Ammon's horn (tissue), 1 donor: ENCODE measurements at regions not wholly inside any gene's neighbourhood (a gene's known extent, or its start where the extent isn't known, plus 50 kb on each side); places are given as distances from the start of the nearest gene placed in this dataset.

Source experiments
- DNase-seq: peaks from one replicate; pipeline ENCODE4 v3.0.0-alpha.2; 2016; ENCODE audit warnings: low spot score

DNA sequence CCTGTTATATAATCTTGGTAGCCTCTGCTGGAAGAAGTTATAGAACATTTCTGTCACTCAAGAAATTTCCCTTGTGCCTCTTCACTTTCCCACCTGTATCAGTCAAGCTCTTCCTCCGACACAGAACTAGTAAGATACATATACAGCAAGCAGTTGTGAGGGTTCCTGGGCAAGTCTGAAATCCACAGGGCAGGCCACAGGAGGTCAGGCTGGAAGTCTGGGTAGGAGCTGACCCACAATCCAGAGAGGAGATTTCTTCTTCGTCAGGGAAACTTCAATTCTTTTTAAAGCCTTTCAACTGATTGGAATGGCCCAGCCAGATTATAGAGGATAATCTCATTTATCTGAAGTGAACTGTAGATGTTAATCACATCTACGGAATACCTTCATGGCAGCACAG is 96.4 kb upstream of the FMN2 start:
- DNase-seq, result no peak

DNA sequence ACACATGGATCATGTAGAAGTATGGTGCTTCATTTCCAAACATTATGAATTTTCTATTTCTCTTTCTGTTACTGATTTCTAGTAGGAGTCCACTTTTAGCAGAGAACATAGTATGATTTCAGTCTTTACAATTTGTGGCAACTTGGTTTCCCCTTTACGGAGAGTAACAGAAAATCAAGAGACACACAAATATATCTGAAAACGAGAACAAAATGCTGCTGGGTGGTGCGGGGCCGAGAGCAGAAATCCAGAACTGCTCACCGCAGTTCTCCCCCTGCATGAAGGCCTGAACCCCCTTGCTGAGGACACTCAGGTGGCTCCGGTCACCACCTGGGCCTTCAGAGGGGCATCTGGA is 94.5 kb upstream of the FMN2 start:
- DNase-seq, result no peak

DNA sequence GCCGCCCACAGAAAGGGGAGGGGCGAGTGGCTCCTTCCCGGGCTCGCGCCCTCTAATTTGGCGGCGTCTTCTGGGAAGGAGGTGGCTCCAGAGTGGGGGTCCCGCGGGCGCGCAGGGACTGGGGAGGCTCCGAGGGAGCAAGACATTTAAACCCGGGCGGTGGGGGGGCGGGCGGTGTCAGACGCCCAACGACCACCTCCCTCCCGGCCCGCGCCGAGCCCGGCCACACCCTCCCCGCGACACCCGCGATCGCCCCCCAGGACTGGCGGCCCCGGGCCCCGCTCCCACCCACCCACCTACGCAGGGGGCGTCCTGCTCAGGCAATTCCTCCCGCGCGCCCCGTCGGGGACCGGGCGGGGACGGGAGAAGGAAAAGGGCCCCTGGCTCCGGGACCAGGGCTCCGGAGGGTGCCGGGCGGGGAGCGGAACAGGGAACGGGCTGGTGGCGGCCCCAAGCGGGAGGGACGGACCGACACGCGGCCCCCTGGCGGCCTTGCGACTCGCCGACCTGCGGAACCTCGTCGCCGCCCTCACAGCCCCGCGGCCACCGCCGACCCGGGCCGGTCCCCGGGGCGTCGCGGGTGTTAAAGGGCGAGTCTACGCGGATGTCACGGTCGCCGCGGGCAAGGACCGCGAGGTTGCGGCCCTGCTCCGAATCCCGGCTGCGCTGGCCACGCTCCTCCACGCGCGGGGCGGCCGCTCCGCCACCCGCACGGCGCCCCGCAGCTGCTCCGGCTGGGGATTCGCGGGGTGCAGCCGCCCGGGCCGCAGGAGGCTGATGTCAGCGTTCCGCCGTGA is 94.0 kb upstream of the FMN2 start:
- no peak for DNase-seq

DNA sequence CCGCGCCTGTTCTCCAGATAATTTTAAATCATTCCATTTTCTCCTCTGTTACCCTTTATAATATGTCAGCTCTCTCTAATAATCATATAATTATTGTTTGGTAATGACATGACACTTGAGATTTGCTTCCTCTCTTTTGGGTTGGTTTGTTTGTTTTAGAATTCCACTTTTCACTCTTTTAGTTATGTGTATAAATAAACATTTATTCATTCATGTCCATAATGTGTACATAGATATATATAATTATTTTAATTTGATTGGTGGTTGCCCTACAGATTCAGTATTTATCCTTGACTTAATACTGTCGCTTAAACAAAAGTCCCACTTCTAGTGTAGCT is 93.4 kb upstream of the FMN2 start:
- no peak for DNase-seq

DNA sequence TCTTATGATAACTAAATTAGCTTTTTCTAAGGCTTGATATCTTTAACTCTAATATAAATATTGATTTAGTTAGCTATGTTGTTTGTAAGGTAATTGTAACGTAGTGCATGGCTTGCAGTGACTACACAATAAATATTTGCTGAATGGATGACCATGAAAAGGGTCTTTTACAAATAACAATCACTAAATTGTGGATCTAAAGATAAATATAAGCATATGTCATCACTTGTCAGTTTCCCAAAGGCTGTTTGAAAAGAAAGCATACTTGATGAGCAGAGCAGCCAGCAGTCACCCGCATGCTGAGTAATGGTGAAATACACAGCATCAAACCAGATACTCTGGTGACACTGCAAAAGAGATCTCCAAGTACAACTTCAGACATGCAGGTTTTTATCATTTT is 92.5 kb upstream of the FMN2 start:
- no peak for DNase-seq

DNA sequence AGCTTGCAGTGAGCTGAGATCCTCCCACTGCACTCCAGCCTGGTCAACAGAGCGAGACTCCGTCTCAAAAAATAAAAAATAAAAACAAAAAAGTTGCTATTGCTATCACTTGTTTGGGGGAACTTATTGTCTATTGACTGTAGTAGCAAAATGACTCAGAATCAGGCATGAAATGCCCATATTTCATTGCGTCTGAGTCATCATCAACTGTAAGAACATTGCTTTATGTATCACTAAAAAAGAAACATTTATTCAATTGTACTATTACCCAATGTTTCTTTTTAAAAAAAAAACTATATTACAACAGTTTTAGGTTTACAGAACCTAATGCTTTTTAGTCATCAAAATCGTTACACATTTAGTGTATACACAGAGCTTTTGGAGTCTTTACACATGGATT is 91.0 kb upstream of the FMN2 start:
- no peak for DNase-seq

DNA sequence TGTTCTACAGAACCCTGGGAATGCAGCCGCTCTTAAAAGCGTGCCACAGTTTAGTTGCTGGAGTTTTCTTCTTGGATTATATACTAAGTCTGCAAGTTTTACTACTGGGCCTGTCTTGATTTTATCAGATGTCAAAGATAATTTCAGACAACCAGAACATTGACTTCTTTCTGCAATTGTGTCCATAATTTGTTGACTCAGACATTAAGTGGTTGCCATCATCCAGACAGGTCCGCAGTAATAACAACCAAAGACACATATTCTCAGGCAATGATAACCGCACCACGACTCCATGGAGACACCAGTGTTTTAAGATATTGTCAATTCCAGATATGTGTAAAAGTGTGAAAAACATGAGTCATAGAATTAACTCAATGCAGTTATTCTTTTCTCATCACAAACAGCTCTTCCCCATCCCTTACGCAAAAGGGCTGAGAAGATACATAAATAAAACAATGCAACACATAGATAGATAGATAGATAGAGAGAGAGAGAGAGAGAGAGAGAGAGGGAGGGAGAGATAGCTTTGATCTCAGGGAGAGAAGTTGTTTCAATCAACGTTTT is 90.4 kb upstream of the FMN2 start:
- DNase-seq, result no peak

DNA sequence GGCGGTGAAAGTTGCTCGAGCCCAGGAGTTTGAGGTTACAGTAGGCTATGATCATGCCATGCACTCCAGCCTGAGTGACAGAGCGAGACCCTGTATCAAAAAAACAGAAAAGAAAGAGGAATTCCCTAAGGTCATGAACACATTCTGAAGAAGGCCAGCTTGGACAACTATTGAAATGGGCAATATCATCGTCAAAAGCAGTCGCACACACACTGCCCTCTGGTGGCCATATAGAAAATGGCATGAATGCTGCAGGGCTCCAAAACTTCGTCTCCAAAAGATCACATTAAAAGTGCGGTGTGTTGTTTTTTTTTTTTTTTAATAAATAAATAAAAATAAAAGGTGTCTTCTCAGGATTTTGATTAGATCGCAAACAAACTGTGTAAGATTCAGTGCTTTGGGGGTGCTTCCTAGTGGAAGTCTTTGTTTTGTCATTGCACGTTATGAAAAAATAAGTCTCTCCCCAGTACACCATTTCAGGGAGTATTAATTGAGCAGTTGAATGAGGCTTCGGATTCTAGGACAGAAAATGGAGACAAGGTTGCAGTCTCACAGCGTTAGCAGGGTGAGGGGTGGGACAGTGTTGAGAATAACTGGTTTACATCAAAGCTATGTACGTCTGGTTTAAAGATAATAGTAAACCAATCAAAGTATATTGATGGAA is 87.5 kb upstream of the FMN2 start:
- DNase-seq, result no peak

DNA sequence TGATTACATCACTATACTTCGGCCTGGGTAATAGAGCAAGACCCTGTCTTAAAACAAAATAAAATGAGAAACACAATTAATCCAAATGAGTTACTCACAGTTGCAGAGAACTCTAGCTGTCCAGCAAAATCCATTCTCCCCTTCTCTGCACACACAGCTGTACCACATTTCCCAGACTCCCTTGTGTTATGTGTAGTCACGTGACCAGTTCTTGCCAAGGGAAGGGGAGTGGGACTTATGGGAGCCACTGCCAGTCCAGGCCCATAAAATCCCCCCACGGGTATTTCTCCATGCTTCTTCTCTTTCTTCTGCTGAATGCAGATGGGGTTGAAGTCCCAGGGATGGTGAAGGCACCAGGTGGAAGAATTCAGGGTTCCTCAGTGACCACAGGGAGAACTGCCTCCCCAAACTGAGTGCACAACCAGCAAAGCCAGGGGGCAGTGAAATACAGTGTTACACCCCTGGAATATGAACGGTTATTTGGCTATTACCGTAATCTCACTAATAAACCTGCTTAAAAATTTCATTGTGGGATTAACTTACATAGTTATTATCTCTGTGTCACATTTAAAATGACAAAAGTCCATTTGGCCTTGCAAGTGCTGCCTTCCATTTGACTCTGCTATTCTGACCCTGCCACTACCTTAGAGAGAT is 85.6 kb upstream of the FMN2 start:
- no peak for DNase-seq

DNA sequence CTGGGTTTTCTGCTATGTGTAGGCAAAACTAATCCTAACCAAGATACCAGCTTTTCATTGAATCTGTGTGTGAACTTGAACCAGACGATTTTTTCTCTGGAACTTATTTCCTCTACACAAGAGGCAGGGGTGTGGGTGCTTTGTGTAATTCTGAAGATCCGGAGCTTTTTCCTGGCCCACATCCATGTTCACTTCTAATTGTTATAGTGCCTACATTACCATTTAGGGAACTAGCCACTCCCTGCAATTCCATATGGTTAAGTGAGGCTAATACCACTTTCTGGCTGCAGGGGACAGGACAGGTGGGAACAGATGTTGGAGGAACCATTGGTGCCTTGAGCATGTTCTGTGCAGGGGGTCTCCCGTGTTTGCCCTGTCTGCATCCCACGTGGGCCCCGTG is 83.4 kb upstream of the FMN2 start:
- DNase-seq, result no peak

DNA sequence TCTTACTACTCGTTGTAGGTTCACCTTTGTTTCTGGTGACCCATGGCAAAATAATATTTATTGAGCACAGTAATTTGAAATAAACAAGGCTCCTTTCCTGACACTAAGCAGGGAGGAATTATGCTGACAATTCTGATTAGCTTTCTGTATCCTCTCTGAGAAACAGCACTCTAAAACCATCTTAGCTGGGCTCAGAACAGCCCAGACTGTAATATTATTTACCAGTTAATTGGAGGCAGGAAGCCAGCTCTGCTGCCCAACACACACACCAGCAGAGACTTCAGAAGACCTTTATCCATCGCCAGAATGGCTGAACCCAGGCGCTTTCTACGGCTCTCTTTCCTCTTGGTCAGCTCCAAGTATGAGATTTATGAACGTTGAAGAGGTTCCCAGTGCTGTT is 77.6 kb upstream of the FMN2 start:
- no peak for DNase-seq

DNA sequence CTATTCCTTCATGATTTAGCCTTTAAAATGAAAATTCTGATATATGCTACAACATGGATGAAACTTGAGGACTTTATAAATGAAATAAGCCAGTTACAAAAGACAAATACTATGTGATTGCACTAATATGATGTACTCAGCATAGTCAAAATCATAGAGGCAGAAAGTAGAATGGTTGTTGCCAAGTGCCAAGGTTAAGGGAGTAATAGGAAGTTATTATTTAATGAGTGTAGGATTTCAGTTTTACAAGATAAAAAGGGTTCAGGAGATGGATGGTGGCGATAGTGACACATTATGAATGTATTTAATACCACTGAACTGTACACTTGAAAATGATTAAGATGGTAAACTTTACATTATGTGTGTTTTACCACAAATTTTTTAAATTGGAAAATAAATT is 73.1 kb upstream of the FMN2 start:
- DNase-seq, result no peak

DNA sequence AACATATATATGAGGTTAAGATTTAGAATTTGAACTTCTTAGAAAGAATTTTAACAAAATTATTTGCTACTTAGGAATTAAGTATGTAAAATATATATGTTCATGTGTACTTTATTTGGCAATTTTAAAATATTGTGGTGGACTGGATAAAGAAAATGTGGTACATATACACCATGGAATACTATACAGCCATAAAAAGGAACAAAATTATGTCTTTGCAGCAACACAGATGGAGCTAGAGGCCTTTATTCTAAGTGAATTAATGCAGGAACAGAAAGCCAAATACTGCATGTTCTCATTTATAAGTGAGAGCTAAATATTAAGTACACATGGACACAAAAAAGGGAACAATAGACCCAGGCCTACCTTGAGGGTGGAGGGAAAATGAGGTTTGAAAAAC is 72.2 kb upstream of the FMN2 start:
- no peak for DNase-seq

DNA sequence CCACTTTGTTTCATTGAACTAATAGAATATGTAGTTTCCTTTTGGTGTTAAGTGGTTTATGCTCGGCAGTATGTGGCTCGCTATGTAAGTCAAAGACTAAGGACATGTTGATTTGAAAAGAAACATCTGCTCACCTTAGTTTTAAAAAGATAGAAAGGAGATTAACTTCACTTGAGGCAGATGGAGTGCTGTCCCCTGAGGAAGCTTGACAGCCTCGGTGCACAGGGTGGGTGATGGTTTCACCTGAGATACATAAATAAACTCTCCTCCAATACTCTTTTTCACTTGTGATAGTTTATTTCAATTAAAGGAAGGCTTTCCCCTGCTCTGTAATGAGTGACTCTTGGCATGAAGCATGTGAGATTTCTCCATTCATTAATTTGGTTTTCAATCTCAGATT is 70.8 kb upstream of the FMN2 start:
- no peak for DNase-seq

DNA sequence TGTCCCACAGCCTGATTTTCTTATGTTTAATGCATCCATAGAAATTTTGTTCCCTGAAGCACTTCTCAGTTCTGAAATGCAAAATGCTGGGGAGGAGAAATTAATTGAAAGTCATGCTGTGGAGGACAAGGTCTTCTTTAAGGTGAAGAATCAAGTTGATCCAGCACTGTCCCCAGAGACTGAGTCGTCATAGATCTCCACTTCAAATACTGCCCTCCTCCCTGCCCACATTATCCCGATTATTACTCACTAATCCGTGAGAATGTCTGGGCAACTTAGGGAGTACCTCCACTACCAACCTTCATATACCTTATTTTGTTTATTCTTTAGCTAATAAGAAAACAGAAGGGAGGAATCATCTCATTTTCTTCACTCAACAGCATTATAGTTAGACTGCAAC is 70.0 kb upstream of the FMN2 start:
- no peak for DNase-seq

DNA sequence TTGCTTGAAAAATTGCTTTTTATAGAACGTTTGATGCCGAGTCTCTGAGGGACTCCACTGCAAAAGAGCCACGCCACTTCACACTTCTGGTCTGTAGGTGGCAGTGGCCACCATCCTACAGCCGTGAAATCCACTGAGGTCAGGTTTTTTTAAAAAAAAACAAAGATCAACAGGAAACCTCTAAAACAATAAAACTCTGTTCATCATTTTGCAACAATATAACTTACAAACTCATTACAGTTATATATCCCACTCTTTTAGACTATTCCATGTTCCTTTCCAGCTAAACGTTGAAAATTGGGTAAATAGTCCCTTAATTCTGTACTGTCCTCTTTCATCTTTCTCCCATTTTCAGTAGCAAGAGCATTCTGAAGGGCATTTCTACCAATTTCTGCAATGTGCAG is 64.6 kb upstream of the FMN2 start:
- peak; percentile 65 for DNase-seq

DNA sequence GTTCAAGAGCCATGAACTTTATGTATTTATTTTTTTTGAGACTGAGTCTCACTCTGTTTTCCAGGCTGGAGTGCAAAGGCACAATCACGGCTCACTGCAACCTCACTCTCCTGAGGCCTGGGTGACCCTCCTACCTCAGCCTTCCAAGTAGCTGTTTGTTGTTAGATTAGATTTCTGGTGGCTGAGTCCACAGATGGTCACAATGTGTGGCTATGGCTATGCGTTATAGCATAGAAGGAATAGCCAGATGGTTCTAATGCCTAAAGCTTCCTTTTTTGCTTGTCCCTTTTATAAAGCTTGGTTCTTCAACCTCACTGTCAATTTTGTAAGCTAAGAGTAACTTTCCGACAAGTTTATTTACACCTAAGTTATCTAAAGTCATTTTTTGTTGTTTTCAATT is 62.3 kb upstream of the FMN2 start:
- no peak for DNase-seq

DNA sequence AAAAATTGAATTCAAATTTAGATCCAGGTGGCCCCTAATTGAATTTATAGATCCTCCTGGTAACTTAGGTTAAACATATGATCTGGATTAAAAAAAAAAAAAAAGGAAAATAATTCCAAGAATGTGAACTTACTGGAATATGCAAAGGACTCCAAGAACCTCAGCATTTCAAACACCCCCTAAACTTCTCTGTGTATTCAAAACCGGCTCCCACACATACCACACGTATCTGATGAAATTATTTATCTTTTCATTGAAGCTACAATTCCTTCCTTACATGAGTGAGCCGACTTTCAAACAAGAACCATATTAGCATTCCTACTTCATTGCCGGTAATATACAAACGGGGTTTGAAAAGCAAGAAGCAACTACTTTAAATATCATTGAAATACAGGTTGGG is 61.4 kb upstream of the FMN2 start:
- DNase-seq, result no peak

DNA sequence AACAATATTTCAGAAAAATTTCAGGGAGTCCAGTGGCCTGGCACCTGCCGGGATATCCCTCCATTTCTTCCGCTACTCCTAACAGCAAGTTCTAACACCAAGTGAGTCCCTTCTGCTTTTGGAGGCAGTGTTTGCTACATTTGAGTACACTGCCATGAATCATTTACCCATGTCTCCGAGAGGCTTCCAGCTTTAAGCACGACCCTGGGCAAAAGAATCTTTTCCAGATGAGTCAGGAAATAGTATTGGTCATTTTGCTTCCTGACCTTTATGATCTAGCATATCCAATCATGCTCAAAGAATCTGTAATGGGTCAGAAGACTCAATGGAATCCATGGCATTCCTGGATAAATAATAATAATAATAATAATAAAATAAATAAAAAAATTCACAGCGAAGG is 60.7 kb upstream of the FMN2 start:
- no peak for DNase-seq

DNA sequence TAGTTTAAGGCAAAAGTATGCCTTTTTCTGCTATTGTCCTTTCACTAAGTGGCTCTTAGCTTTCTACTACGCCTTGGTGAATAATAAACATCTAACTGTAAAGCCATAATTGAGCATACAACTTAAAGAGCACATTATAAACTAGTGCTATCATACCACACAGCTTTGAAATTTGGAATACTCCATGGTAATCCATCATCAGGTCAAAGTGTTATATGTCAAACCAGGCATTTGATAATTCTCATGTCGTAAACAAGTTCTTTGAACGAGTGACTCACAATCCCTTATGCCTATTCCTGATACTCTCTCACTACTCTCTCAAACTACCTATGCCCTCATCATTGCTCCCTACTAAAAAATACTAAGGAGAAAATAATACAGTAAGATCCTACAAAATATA is 60.3 kb upstream of the FMN2 start:
- DNase-seq, result no peak

DNA sequence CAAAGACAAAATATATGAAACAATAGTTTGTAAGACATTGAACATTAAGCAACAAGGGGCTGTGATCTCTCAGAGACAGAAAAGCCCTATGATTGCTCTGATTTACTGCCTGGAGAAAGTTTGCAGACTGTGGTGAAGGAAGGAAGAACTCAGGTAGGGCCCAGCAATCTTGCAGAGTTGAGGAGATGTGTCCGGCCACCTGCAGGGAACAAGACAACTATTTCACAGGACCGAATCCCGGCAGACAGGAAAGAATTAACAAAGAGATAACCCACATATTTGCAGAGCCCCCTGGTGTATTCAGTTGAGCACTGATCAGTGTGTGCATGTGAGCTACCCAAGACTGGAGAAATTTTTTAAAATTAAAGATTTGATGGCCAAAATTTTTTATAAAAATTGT is 58.3 kb upstream of the FMN2 start:
- DNase-seq, result no peak

DNA sequence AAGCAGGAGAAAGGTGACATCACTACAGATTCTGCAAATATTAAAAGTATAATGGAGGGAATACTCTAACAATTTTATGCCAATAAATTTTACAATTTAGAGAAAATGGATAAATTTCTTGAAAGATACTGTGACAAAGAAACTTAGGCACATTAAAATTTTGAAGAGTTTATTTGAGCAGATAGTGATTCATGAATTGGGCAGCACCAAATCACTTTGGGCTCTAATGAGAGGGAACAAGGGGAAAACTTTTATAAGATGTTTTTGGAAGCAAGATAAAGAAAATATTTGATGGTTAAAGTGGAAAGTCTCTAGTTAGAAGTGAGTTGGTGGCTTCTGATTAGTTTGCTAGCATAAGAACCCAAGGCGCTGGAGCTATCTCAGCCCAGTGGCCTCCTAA is 55.2 kb upstream of the FMN2 start:
- DNase-seq, result no peak
